ENCODE measurements at regions not wholly inside any gene's neighbourhood (a gene's known extent, or its start where the extent isn't known, plus 50 kb on each side); places are given as distances from the start of the nearest gene placed in this dataset.
A peak's percentile ranks its signal among the peaks of the same experiment; 100 is the strongest.
"Not testable (repeated sequence)": the region's sequence is repeated elsewhere in the genome, so short reads cannot be mapped to it uniquely, and the experiment has no call there.

- no peak for DNase-seq (ENCODE audit: low spot score)
Observed at GRCh38 chr7:42567051-42567450, 330.0 kb upstream of the GLI3 start.

GRCh38 chr7:42561797-42562196 is 324.8 kb upstream of the GLI3 start:
- no peak for DNase-seq (ENCODE audit: low spot score)

- DNase-seq (ENCODE audit: low spot score): no peak
Observed at GRCh38 chr7:42560866-42561265, 323.9 kb upstream of the GLI3 start.

GRCh38 chr7:42554932-42555331 is 317.9 kb upstream of the GLI3 start:
- DNase-seq (ENCODE audit: low spot score): not testable (repeated sequence)

GRCh38 chr7:42552227-42552626 is 315.2 kb upstream of the GLI3 start:
- no peak for DNase-seq (ENCODE audit: low spot score)

GRCh38 chr7:42550706-42551470 is 313.9 kb upstream of the GLI3 start:
- no peak for DNase-seq (ENCODE audit: low spot score)

- no peak for DNase-seq (ENCODE audit: low spot score)
Observed at GRCh38 chr7:42549866-42550485, 313.0 kb upstream of the GLI3 start.

- no peak for DNase-seq (ENCODE audit: low spot score)
Observed at GRCh38 chr7:42548816-42549611, 312.0 kb upstream of the GLI3 start.

- no peak for DNase-seq (ENCODE audit: low spot score)
Observed at GRCh38 chr7:42545049-42545724, 308.2 kb upstream of the GLI3 start.

- DNase-seq (ENCODE audit: low spot score): no peak
Observed at GRCh38 chr7:42543953-42544352, 306.9 kb upstream of the GLI3 start.

GRCh38 chr7:42542446-42542845 is 305.4 kb upstream of the GLI3 start:
- not testable (repeated sequence) for DNase-seq (ENCODE audit: low spot score)

GRCh38 chr7:42534441-42534840 is 297.4 kb upstream of the GLI3 start:
- no peak for DNase-seq (ENCODE audit: low spot score)

- DNase-seq (ENCODE audit: low spot score): no peak
Observed at GRCh38 chr7:42527004-42527403, 290.0 kb upstream of the GLI3 start.

GRCh38 chr7:42522227-42522991 is 285.4 kb upstream of the GLI3 start:
- no peak for DNase-seq (ENCODE audit: low spot score)

GRCh38 chr7:42511027-42511426 is 274.0 kb upstream of the GLI3 start:
- peak; percentile 10 for DNase-seq (ENCODE audit: low spot score)

- no peak for DNase-seq (ENCODE audit: low spot score)
Observed at GRCh38 chr7:42506097-42506496, 269.1 kb upstream of the GLI3 start.

- DNase-seq (ENCODE audit: low spot score): peak; percentile 59
Observed at GRCh38 chr7:42502022-42502421, 265.0 kb upstream of the GLI3 start.

- peak; percentile 30 for DNase-seq (ENCODE audit: low spot score)
Observed at GRCh38 chr7:42495256-42495655, 258.2 kb upstream of the GLI3 start.

- DNase-seq (ENCODE audit: low spot score): no peak
Observed at GRCh38 chr7:42494736-42495135, 257.7 kb upstream of the GLI3 start.

- no peak for DNase-seq (ENCODE audit: low spot score)
Observed at GRCh38 chr7:42494199-42494710, 257.2 kb upstream of the GLI3 start.

- peak; percentile 60 for DNase-seq (ENCODE audit: low spot score)
Observed at GRCh38 chr7:42493436-42494198, 256.6 kb upstream of the GLI3 start.

All from kidney tubule cell (primary cell).